NCI-H2196 treated with DMSO at 0.1 percent for 48 hours (cell line): ENCODE measurements at regions not wholly inside any gene's neighbourhood (a gene's known extent, or its start where the extent isn't known, plus 50 kb on each side); places are given as distances from the start of the nearest gene placed in this dataset.

Experiments used
- DNase-seq: peaks from one replicate; lab custom pipeline; 2025; ENCODE audit not compliant: unreplicated experiment; lab: John Stamatoyannopoulos, UW

DNA sequence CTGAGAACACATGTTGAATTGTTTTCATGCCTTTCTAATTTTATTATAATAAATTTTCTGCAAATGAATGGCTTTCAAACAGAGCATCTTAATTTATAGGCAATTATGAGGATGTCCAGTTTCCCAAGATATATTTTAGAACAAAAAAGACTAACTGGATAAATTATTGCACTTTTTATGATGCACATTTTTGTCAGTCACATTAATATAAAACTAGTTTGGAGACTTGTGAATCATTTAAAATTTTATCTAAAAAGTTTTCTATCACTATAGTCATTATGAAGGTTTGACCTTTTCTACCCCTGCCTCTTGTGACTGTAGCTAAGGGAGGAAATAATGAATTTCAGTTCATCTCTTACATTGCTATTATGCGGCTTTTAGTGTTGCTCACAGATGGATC, 393.8 kb downstream of the TAF11L14 start:
- DNase-seq = no peak

GRCh38 chr5:18032744-18033143, 398.5 kb downstream of the TAF11L14 start:
- no peak for DNase-seq

- no peak for DNase-seq
Measured at GRCh38 chr5:18036531-18036930, 402.3 kb downstream of the TAF11L14 start.

- no peak for DNase-seq
Measured at GRCh38 chr5:18037718-18038117, 403.5 kb downstream of the TAF11L14 start.

DNA sequence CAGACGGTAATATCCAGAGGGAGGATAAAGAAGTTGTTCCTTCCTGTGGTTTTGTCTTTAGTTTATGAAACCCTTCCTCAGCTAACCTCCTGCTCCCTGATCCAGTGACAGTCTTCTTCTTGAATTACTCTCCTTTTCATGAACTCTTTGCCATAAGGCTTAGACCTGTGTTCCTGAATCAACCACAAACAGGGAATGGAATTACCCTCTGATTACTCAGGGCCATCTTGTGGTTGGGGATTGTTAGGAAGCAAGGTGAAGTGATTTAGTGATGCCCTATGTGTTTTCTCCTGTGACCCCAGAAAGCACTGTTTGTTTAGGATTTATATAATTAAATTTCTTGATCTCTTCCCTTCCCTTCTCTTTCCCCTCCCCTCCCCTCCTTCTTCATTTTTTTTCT, 409.1 kb downstream of the TAF11L14 start:
- DNase-seq = no peak

- DNase-seq = no peak
Measured at GRCh38 chr5:18048449-18048848, 414.2 kb downstream of the TAF11L14 start.

DNA sequence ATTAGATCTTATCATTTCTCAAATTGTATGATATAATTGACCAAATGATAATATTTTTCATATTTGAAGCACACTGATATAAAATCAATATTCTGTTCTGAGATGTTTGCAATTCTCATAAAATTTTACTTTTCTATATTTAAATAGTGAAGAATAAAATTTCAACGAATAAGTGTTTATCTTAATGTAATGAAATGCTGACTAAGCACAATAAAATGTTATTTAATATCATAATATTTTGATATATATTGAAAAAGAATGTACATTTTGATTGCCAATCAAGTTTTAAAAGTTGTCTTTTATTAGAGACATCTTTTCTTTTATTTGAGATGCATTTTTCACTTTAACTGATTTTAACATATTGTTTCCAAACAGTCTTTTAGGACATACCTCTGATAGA, 416.1 kb downstream of the TAF11L14 start:
- DNase-seq = no peak

DNA sequence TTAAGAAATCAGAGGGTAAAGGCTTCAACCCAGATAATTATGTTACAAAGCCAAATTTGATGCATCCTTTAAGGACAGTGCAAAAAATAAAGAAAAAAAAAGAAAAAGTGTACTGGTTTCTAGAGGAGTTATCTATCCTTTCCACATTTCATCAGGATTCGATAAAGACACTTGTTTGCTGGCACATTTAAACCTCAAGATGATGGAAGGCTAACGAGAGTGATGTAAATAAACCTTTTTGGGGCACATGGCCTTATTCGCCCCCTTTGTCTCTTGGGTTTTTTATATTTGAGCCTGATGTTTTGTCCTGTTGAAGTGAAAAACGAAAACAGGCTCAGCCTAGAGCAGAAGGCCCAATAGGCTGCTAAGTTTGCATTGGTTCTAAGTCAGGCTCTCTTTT, 416.5 kb downstream of the TAF11L14 start:
- DNase-seq = no peak

GRCh38 chr5:18051953-18052352, 417.7 kb downstream of the TAF11L14 start:
- DNase-seq = no peak

GRCh38 chr5:18052569-18052968, 418.3 kb downstream of the TAF11L14 start:
- no peak for DNase-seq

DNA sequence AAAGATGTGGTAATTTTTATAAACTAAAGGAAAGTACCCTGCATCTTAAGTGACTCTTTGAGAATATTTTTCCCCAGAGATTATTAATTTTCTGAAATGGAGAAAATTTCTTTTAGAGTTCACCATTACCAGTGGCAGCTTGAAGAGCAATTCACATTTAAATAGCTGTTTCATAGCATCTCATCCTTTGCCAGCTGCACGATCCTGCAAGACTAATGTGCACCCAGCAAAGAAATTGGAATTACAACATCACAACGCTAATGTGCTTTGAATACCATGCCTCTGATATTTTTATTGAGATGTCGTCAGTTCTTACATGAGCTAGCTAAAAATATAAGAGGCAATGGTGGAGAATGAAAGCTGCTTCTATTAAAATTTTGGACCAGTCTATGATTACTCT, 423.5 kb downstream of the TAF11L14 start:
- DNase-seq = no peak

GRCh38 chr5:18067615-18068014, 433.4 kb downstream of the TAF11L14 start:
- DNase-seq = no peak

GRCh38 chr5:18068826-18069225, 434.6 kb downstream of the TAF11L14 start:
- DNase-seq = no peak

GRCh38 chr5:18069790-18070189, 435.5 kb downstream of the TAF11L14 start:
- no peak for DNase-seq

DNA sequence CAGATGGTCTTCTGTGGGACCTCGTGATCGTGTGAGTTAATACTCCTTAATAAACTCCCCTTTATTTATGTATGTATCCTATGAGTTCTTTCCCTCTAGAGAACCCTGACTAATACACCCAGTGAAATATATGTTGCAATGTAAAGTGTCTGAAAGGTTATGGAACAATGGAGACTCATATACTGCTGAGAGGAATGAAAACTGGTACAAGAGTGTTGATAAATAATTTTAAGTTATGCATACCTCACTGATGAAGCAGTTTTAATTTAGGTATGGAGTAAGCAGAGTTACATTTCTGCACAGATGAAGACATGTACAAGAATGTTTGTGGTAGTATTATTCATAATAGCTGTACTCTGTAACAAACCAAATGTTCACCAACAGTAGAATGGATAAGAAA, 438.3 kb downstream of the TAF11L14 start:
- no peak for DNase-seq

- no peak for DNase-seq
Measured at GRCh38 chr5:18074961-18075360, 440.7 kb downstream of the TAF11L14 start.

GRCh38 chr5:18078157-18078556, 443.9 kb downstream of the TAF11L14 start:
- DNase-seq = no peak

GRCh38 chr5:18079831-18080230, 445.6 kb downstream of the TAF11L14 start:
- DNase-seq = no peak

DNA sequence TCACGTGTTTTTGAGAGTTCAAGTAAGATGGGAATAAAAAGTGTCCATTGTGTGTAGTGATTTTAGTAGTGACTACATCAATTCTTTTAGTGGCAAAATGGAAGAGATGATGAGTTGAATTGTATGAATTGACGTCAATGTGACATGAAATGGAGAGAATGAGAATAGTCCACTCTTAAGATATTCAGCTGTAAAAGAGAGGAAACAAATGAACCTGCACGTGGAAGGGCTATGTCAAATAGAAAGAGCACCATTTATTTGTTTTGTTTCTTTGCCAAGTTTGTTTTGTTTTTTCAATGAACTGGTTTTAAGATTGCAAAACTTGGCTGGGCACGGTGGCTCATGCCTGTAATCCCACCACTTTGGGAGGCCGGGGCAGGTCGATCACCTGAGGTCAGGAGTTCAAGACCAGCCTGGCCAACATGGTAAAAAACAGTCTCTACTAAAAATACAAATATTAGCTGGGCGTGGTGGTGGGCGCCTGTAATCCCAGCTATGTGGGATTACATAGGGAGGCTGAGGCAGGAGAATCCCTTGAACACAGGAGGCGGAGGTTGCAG, 453.8 kb downstream of the TAF11L14 start:
- no peak for DNase-seq

GRCh38 chr5:18090177-18090576, 455.9 kb downstream of the TAF11L14 start:
- no peak for DNase-seq

- DNase-seq = no peak
Measured at GRCh38 chr5:18091142-18091541, 456.9 kb downstream of the TAF11L14 start.

DNA sequence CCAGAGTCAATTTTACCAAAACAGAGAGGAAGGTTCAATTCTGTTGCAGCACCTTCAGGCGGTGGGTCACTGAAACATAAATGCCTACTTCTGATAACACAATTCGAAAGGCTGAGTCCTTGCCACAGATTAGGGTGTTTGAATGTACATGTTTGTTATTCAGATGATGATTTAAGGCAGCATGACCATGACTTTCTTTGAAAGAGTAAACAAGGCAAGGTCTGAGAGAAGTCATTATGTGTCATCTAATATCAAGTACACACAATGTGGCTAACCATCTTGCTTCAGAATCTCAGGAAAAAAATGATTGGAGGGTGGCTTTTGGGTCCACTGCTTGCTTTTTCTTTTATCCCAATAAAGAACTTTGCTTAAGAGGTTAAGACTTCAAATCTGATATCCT, 457.5 kb downstream of the TAF11L14 start:
- no peak for DNase-seq

DNA sequence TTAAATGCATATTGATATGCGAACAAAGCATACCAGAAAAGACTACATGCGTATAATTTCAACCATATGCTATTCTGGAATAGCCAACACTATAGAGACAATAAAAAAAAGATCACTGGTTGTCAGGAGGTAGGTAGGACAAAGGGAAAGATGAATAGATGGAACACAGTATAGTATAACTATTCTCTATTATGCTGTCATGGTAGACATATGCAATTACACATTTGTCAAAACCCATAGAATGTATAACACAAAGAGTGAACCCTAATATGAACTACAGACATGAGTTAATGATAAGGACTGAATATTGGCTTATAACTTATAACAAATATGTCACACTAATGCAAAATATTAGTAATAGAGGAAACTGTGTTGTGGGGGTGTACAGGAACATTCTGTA, 460.8 kb downstream of the TAF11L14 start:
- no peak for DNase-seq

- DNase-seq = no peak
Measured at GRCh38 chr5:18097817-18098216, 463.6 kb downstream of the TAF11L14 start.
